Liver (tissue), 3 donors: ENCODE measurements at regions not wholly inside any gene's neighbourhood (a gene's known extent, or its start where the extent isn't known, plus 50 kb on each side); places are given as distances from the start of the nearest gene placed in this dataset.

Experiments
- EGR1 ChIP-seq, 2 donors: IDR thresholded peaks; 2 replicates each; pipeline ENCODE4 v1.6.1; 2016 to 2018; ENCODE audit warnings: antibody characterized with exemption in 2 of 2, low read depth in 2 of 2
- NR2F2 ChIP-seq: IDR thresholded peaks from 2 replicates; pipeline ENCODE4 v1.6.1; 2016; ENCODE audit warnings: antibody characterized with exemption
- TAF1 ChIP-seq: conservative IDR thresholded peaks from 2 replicates; pipeline ENCODE4 v1.6.1; 2016; ENCODE audit warnings: antibody characterized with exemption, mild to moderate bottlenecking
- YY1 ChIP-seq: IDR thresholded peaks from 2 replicates; pipeline ENCODE4 v1.6.1; 2016; ENCODE audit warnings: antibody characterized with exemption, mild to moderate bottlenecking
- TF ChIP-seq, protein P1 (sequence below): IDR thresholded peaks from 2 replicates; pipeline ENCODE4 v1.6.1; 2016; ENCODE audit warnings: antibody characterized with exemption
- TF ChIP-seq, protein P2 (sequence below): fragments of 150-350 bp; IDR thresholded peaks from 2 replicates; pipeline ENCODE4 v1.5.1; 2017; ENCODE audit warnings: improper control_type of control experiment, low read depth, low read length; ENCODE audit not compliant: missing input control
- donor health status: healthy.
- donor health status: healthy.

DNA sequence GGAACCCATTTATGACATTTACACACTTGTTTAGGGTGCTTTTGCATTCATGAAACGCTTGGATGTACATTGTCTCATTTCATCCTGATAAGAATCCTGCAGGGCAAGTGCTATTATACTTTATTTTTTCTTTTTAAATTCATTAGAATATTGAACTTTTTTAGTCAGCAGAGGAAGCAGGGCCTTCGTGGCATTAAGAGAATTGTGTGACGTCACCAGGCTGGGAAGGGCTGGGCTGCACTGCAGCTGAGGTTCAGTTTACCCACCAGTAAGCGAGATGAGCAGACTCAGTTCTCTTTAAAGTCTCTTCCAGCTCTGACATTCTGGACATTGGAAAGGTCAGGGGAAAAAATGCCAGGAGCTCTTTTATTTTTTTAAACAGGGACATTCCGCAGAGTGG, 159.0 kb downstream of the MRM1 start:
- TF ChIP-seq, protein P1, sequence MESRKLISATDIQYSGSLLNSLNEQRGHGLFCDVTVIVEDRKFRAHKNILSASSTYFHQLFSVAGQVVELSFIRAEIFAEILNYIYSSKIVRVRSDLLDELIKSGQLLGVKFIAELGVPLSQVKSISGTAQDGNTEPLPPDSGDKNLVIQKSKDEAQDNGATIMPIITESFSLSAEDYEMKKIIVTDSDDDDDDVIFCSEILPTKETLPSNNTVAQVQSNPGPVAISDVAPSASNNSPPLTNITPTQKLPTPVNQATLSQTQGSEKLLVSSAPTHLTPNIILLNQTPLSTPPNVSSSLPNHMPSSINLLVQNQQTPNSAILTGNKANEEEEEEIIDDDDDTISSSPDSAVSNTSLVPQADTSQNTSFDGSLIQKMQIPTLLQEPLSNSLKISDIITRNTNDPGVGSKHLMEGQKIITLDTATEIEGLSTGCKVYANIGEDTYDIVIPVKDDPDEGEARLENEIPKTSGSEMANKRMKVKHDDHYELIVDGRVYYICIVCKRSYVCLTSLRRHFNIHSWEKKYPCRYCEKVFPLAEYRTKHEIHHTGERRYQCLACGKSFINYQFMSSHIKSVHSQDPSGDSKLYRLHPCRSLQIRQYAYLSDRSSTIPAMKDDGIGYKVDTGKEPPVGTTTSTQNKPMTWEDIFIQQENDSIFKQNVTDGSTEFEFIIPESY, result no peak
- TF ChIP-seq, protein P2, sequence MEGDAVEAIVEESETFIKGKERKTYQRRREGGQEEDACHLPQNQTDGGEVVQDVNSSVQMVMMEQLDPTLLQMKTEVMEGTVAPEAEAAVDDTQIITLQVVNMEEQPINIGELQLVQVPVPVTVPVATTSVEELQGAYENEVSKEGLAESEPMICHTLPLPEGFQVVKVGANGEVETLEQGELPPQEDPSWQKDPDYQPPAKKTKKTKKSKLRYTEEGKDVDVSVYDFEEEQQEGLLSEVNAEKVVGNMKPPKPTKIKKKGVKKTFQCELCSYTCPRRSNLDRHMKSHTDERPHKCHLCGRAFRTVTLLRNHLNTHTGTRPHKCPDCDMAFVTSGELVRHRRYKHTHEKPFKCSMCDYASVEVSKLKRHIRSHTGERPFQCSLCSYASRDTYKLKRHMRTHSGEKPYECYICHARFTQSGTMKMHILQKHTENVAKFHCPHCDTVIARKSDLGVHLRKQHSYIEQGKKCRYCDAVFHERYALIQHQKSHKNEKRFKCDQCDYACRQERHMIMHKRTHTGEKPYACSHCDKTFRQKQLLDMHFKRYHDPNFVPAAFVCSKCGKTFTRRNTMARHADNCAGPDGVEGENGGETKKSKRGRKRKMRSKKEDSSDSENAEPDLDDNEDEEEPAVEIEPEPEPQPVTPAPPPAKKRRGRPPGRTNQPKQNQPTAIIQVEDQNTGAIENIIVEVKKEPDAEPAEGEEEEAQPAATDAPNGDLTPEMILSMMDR, result no peak
- TF ChIP-seq YY1 (no peak), EGR1 (IDR thresholded peaks at IDR 0.05; ENCODE audit: low read depth in 2 of 2) (no peak), NR2F2 (no peak), TAF1 (no peak)
